Tibial artery (tissue), 4 donors: ENCODE measurements at regions not wholly inside any gene's neighbourhood (a gene's known extent, or its start where the extent isn't known, plus 50 kb on each side); places are given as distances from the start of the nearest gene placed in this dataset.
"Not testable (repeated sequence)": the region's sequence is repeated elsewhere in the genome, so short reads cannot be mapped to it uniquely, and the experiment has no call there.

Source experiments
- DNase-seq, 2 donors: peaks; one replicate each; pipeline ENCODE4 v3.0.0-alpha.2; 2019
- H3K27ac ChIP-seq, 2 donors: fragments of 200-600 bp; sonication (generic) in 1 of 2; 1 replicate in 1 of 2; 2 replicates in 1 of 2; pipeline ENCODE4 v1.5.1; 2018 to 2019; ENCODE audit warnings: mild to moderate bottlenecking in 1 of 2
- H3K27me3 ChIP-seq, 2 donors: fragments of 200-600 bp; sonication (generic) in 1 of 2; one replicate each; pipeline versions ENCODE4 v1.5.1 to v1.6.0; 2016 to 2019
- H3K36me3 ChIP-seq, 3 donors: fragments of 200-600 bp; sonication (generic) in 2 of 3; one replicate each; pipeline ENCODE4 v1.5.1; 2016 to 2019; ENCODE audit warnings: mild to moderate bottlenecking in 2 of 3
- H3K4me1 ChIP-seq, 4 donors: fragments of 200-600 bp; sonication (generic) in 2 of 4; 1 replicate in 3 of 4; 2 replicates in 1 of 4; pipeline ENCODE4 v1.5.1; 2016 to 2019
- H3K4me3 ChIP-seq, 2 donors: fragments of 200-600 bp; sonication (generic) in 1 of 2; 1 replicate in 1 of 2; 2 replicates in 1 of 2; pipeline ENCODE4 v1.5.1; 2018 to 2019; ENCODE audit warnings: mild to moderate bottlenecking in 2 of 2
- H3K9me3 ChIP-seq, 3 donors: fragments of 200-600 bp; sonication (generic) in 1 of 3; one replicate each; pipeline ENCODE4 v1.5.1; 2016 to 2019
- intact Hi-C: fragments of 100-400 bp; cut with DNase I; formaldehyde crosslinking; loops from one replicate; pipeline ENCODE4 v1.15.0; 2023; ENCODE audit warnings: low total_unique reads
- TF ChIP-seq, protein P1 (sequence below), 2 experiments: fragments of 200-600 bp in 1 of 2; fragments of 450-650 bp in 1 of 2; IDR thresholded peaks; one replicate each; pipeline ENCODE4 v1.5.1; 2017 to 2019; ENCODE audit warnings: antibody characterized with exemption in 2 of 2, mild to moderate bottlenecking in 1 of 2, moderate library complexity in 1 of 2

DNA sequence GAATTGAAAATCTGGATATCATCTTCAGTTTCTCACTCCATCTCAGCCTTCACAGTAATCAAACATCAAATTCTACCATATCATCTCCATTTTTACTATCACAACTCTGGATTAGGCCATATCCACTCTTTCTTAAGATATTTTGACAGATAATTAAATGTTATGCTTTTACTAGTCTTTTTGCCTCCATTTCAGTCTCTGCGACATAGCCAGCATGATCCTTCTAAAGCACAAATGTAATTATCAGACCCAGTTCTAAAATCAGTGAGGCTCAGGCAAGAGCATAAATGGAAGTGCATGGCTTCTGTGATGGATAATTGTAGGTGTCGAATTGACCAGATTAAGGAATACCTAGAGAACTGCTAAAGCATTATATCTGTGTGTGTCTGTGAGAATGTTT is 307.7 kb downstream of the PCDH20 start:
- Histone ChIP-seq H3K27ac (no peak overlapping the region), H3K4me1 (no peaks in the 10 kb centered on the region)
- TF ChIP-seq, protein P1, sequence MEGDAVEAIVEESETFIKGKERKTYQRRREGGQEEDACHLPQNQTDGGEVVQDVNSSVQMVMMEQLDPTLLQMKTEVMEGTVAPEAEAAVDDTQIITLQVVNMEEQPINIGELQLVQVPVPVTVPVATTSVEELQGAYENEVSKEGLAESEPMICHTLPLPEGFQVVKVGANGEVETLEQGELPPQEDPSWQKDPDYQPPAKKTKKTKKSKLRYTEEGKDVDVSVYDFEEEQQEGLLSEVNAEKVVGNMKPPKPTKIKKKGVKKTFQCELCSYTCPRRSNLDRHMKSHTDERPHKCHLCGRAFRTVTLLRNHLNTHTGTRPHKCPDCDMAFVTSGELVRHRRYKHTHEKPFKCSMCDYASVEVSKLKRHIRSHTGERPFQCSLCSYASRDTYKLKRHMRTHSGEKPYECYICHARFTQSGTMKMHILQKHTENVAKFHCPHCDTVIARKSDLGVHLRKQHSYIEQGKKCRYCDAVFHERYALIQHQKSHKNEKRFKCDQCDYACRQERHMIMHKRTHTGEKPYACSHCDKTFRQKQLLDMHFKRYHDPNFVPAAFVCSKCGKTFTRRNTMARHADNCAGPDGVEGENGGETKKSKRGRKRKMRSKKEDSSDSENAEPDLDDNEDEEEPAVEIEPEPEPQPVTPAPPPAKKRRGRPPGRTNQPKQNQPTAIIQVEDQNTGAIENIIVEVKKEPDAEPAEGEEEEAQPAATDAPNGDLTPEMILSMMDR (IDR thresholded peaks at IDR 0.05) = no peak

DNA sequence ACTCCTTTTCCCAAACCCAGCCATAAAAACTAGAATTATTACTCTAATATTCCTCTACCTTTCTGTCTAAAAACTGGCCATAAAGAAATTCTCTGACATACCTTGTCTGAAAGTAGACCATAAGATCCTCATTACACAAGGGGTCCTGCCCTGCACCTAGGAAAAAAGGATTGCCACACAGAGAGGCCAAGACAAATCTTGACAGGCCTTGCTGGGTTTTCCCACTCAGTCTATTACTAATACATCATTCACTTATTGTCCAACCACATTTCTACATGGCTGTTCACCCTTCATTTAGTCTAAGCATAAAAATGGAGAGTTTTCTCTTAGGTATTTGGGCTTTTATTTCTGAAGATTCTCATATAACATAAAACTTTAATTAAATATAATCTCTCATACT is 319.8 kb downstream of the PCDH20 start:
- DNase-seq = no peak
- TF ChIP-seq, protein P1 (IDR thresholded peaks at IDR 0.05) = no peak
- no peak overlapping the region for H3K27ac ChIP-seq
- H3K9me3 ChIP-seq = no peaks in the 10 kb centered on the region
- no peak overlapping the region for H3K4me3 ChIP-seq
- no peaks in the 10 kb centered on the region for H3K36me3 ChIP-seq
- intact Hi-C loops = no loop called here
- H3K27me3 ChIP-seq = no peaks in the 10 kb centered on the region
- H3K4me1 ChIP-seq = no peaks in the 10 kb centered on the region

More for the DNA sequence above, 307.7 kb downstream of the PCDH20 start:
- Histone ChIP-seq H3K9me3 (no peaks in the 10 kb centered on the region), H3K4me3 (no peak overlapping the region), H3K27me3 (no peaks in the 10 kb centered on the region), H3K36me3 (no peaks in the 10 kb centered on the region)
- no peak for DNase-seq
- intact Hi-C loops = no loop called here

DNA sequence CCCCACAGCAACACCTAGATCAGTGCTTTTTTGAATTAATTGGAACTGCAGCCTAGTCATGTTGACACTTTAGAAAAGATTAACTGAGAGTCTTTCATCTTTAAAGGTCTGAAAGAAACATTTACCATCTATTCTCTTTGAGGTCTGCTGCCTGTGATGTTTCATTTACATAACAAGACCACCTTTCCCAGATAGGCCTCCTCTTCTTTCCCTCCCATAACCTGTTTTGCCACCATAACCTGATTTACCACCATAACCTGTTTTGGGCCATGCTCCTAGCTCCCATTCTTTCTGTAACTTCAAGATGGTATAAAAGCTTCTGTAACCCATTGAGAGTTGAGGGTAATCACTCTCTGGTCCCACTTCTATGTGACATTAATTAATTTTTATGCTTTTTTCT is 320.8 kb downstream of the PCDH20 start:
- Histone ChIP-seq H3K27me3 (no peaks in the 10 kb centered on the region), H3K4me3 (no peak overlapping the region), H3K27ac (no peak overlapping the region), H3K4me1 (no peaks in the 10 kb centered on the region), H3K36me3 (no peaks in the 10 kb centered on the region), H3K9me3 (no peaks in the 10 kb centered on the region)
- TF ChIP-seq, protein P1 (IDR thresholded peaks at IDR 0.05) = no peak
- no peak for DNase-seq
- intact Hi-C loops = no loop called here

DNA sequence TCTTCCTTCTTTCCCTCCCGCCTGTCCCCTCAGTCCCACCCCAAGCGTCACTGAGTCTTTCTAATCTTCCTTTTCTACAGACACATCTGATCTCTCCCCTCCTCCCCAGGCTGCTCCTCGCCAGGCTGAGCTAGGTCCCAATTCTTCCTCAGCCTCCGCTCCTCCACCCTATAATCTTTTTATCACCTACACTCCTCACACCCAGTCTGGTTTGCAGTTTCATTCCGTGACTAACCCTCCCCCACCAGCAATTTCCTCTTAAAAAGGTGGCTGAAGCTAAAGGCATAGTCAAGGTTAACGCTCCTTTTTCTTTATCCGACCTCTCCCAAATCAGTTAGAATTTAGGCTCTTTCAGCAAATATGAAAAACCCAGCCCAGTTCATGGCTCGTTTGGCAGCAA is 325.8 kb downstream of the PCDH20 start:
- H3K27me3 ChIP-seq, H3K27ac ChIP-seq, intact Hi-C loops, H3K4me3 ChIP-seq, DNase-seq, H3K4me1 ChIP-seq, H3K36me3 ChIP-seq, H3K9me3 ChIP-seq: not testable (repeated sequence)

DNA sequence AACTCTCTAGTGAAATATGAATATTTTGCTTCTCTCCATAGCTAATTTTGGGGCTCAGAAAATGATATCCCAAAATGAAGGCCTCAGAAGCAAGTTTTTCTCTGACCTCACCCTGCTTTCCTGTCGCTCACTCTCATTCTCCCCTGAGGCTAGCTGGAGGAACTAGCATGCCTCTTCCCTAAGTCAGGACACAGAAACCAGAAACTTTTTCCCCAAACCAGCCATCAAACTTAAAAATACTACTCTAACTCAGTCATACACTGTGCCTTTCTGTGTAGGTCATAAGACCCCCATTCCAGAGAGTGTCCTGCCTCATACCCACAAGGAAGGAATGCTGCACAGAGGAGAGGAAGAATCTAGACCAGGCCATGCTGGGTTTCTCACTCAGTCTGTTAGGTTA is 329.6 kb downstream of the PCDH20 start:
- no peak for DNase-seq
- Histone ChIP-seq H3K9me3 (no peaks in the 10 kb centered on the region), H3K27ac (no peak overlapping the region), H3K4me1 (no peaks in the 10 kb centered on the region), H3K27me3 (no peaks in the 10 kb centered on the region), H3K36me3 (no peaks in the 10 kb centered on the region), H3K4me3 (no peak overlapping the region)
- intact Hi-C loops = no loop called here
- TF ChIP-seq, protein P1 (IDR thresholded peaks at IDR 0.05) = no peak

DNA sequence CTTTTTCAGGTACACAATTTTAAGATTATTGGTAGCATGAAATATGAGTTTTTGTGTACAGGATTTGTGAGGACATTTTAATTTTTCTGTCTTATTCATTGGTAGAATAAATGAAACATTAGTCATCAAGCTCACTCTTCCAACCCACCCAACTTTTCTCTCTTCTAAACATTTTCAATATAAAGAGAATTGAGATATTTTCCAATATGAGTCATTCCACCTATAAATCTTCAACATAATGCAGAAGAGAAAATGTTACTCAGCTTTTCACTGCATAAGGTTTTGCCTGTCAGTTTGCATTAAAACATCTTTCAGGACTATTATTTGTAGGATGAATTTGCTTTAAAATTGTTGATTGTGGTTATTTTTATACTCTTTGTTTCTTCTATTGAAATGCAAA is 330.7 kb downstream of the PCDH20 start:
- no peaks in the 10 kb centered on the region for H3K4me1 ChIP-seq
- H3K27me3 ChIP-seq = no peaks in the 10 kb centered on the region
- intact Hi-C loops = no loop called here
- no peaks in the 10 kb centered on the region for H3K36me3 ChIP-seq
- H3K9me3 ChIP-seq = no peaks in the 10 kb centered on the region
- TF ChIP-seq, protein P1 (IDR thresholded peaks at IDR 0.05) = no peak
- no peak overlapping the region for H3K27ac ChIP-seq
- no peak overlapping the region for H3K4me3 ChIP-seq
- DNase-seq = no peak
